ENCODE measurements at regions not wholly inside any gene's neighbourhood (a gene's known extent, or its start where the extent isn't known, plus 50 kb on each side); places are given as distances from the start of the nearest gene placed in this dataset.
"Not testable (repeated sequence)": the region's sequence is repeated elsewhere in the genome, so short reads cannot be mapped to it uniquely, and the experiment has no call there.

- DNase-seq (ENCODE audit: low spot score), result peak; percentile 21
Observed at GRCh38 chr12:25684070-25684469, 131.0 kb upstream of the LMNTD1 start.

GRCh38 chr12:25686351-25686750, 133.3 kb upstream of the LMNTD1 start:
- DNase-seq (ENCODE audit: low spot score), result no peak

- DNase-seq (ENCODE audit: low spot score), result no peak
Observed at GRCh38 chr12:25687226-25687625, 134.1 kb upstream of the LMNTD1 start.

- DNase-seq (ENCODE audit: low spot score), result not testable (repeated sequence)
Observed at GRCh38 chr12:25688851-25689250, 135.8 kb upstream of the LMNTD1 start.

- DNase-seq (ENCODE audit: low spot score), result no peak
Observed at GRCh38 chr12:25689996-25690501, 137.0 kb upstream of the LMNTD1 start.

- DNase-seq (ENCODE audit: low spot score), result no peak
Observed at GRCh38 chr12:25690996-25691864, 138.1 kb upstream of the LMNTD1 start.

GRCh38 chr12:25691865-25692114, 138.7 kb upstream of the LMNTD1 start:
- no peak for DNase-seq (ENCODE audit: low spot score)

GRCh38 chr12:25692115-25693035, 139.3 kb upstream of the LMNTD1 start:
- DNase-seq (ENCODE audit: low spot score), result no peak

- peak; percentile 19 for DNase-seq (ENCODE audit: low spot score)
Observed at GRCh38 chr12:25694072-25694471, 141.0 kb upstream of the LMNTD1 start.

GRCh38 chr12:25695574-25695973, 142.5 kb upstream of the LMNTD1 start:
- DNase-seq (ENCODE audit: low spot score), result no peak

GRCh38 chr12:25698772-25699171, 145.7 kb upstream of the LMNTD1 start:
- no peak for DNase-seq (ENCODE audit: low spot score)

GRCh38 chr12:25699454-25699853, 146.4 kb upstream of the LMNTD1 start:
- DNase-seq (ENCODE audit: low spot score), result no peak

- no peak for DNase-seq (ENCODE audit: low spot score)
Observed at GRCh38 chr12:25701290-25701689, 148.2 kb upstream of the LMNTD1 start.

GRCh38 chr12:25702553-25702952, 149.5 kb upstream of the LMNTD1 start:
- DNase-seq (ENCODE audit: low spot score), result no peak

GRCh38 chr12:25705261-25705660, 152.2 kb upstream of the LMNTD1 start:
- no peak for DNase-seq (ENCODE audit: low spot score)

GRCh38 chr12:25706646-25707045, 153.6 kb upstream of the LMNTD1 start:
- DNase-seq (ENCODE audit: low spot score), result not testable (repeated sequence)

- no peak for DNase-seq (ENCODE audit: low spot score)
Observed at GRCh38 chr12:25707056-25707455, 154.0 kb upstream of the LMNTD1 start.

GRCh38 chr12:25708661-25709060, 155.6 kb upstream of the LMNTD1 start:
- no peak for DNase-seq (ENCODE audit: low spot score)

- no peak for DNase-seq (ENCODE audit: low spot score)
Observed at GRCh38 chr12:25710128-25710527, 157.0 kb upstream of the LMNTD1 start.

GRCh38 chr12:25710938-25711605, 158.0 kb upstream of the LMNTD1 start:
- DNase-seq (ENCODE audit: low spot score), result not testable (repeated sequence)

- no peak for DNase-seq (ENCODE audit: low spot score)
Observed at GRCh38 chr12:25712169-25712568, 159.1 kb upstream of the LMNTD1 start.

GRCh38 chr12:25713264-25713663, 160.2 kb upstream of the LMNTD1 start:
- DNase-seq (ENCODE audit: low spot score), result no peak

Data from putamen (tissue), 1 donor.